GM18951 (cell line): ENCODE measurements at regions not wholly inside any gene's neighbourhood (a gene's known extent, or its start where the extent isn't known, plus 50 kb on each side); places are given as distances from the start of the nearest gene placed in this dataset.
"Not testable (repeated sequence)": the region's sequence is repeated elsewhere in the genome, so short reads cannot be mapped to it uniquely, and the experiment has no call there.

ENCODE experiments used
- POLR2A ChIP-seq: IDR thresholded peaks from 4 replicates; pipeline ENCODE4 v1.6.1; 2011; ENCODE audit warnings: mild to moderate bottlenecking; ENCODE audit not compliant: insufficient read length, insufficient read depth; ENCODE audit errors: extremely low read depth
- in situ Hi-C: fragments of 300-500 bp; cut with MboI; formaldehyde crosslinking; loops from one replicate; pipeline ENCODE4 v1.12.0; 2022; ENCODE audit warnings: low sequenced_read_pairs, mixed read lengths, inconsistent platforms; ENCODE audit not compliant: unreplicated experiment

DNA sequence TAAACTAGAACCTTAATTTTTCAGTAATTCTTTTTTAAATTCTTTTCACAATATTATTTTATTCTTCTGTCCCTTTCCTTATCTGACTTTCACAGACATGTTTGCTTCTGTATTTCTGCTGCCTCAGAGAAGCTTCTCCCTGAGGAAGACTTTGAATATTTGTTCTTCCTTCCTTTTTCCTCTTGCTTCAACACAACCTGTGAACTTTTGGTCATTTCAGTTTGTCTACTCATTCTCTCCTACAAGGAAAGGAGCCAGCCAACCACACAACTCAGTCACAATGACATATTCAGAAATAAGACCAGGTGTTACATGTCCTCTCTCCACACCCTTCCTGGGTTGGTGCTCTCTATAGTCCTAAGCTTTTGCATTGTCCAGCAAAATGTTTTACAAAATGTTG lies 310.4 kb downstream of the TFAP2B start:
- no peak for TF ChIP-seq POLR2A
- in situ Hi-C loops = no loop called here

DNA sequence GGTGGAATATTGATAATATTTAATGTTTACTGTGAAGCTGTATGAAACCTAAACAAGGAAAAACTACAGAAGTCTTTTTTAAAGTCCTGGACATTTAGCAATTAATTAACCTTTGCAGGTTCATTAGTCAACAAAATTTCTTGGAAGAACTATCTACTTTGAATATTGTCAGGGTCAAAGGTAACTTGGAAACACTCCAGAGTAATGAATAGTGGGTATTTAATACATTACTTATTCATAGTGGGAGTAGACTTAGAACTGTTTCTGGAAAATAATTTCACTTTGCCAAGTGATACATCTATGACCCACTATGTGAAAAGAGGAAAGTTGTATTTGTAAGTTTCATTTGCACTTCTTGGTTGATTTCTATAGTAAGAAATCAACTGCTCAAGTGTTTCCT lies 319.1 kb downstream of the TFAP2B start:
- in situ Hi-C loops = no loop called here
- TF ChIP-seq POLR2A = no peak

DNA sequence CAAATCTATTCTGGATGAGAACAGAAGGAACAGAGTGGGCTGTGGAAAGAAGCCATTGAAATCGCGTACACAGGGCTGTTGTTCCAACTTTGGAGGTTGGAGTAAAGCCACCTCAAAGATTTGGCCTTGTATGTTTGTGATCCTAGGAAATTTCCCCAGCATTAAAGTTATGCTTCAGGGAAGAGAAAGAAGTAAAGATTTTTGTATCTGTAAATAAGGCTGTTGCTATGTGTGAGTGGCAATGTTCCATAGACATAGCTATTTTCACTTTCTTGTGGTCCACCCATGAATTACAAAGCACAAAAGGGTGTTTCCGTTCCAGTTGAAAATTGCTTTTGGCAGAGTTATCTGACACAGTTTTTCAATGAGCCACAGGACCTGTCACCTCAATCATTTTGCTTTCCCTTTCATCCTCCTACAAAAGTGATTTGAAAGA lies 321.3 kb downstream of the TFAP2B start:
- in situ Hi-C loops = no loop called here
- TF ChIP-seq POLR2A = no peak

DNA sequence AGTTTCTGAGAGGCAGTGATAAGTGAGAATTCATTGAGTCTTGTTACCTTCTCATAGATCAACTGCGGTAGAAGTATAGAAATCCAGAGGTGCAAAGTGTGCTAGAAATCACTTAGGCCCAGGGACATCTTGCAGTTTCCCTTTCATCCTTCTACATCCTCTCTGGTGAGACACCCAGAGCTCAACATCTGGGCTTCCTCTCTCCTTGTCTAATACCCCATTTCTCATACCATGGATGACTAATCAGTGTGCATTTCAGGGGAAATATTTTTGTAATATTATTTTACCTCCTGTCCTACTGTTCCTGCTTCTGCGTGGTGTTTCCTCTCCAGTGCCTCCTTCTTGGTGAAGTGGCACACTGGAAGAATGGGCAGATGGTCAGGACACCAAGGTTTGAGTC lies 322.4 kb downstream of the TFAP2B start:
- in situ Hi-C loops = no loop called here
- no peak for TF ChIP-seq POLR2A

DNA sequence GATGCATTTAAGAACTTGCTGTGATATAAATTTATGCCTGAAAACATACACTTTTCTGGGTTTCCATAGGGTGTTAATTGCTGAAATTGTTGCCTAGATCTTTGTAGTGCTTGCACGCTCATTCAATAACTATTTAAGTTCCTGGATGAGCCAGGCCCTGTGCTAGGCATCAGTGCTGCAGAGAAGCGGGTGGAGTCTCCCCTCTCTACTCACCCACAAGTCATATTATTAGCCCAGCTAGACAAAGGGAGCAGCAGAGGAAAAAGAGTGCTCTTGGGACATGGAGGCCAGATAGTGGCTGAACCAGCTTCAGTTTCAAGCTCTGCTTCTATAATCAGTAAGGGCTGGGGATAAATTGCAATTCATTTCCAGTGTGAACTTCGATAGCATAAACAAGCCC lies 329.1 kb downstream of the TFAP2B start:
- in situ Hi-C loops = no loop called here
- no peak for TF ChIP-seq POLR2A

DNA sequence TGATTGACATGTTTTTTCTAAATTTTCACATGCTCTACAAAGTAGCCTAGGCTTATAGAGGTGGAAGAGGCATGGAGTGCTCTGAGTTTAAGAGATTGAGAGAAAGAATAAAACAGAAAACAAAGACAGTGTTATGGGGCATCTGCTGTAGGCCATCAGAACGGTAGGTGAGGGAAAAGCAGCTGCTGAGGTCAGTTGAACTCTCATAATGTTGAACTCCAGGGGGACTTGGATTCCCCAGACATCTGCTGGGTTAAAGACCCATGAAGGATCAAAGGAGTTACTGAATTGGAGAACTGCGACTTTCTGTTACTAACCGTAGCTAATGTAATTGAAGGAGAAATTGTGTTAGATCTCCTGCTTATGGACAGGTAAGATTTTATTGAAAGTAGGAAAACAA lies 333.9 kb downstream of the TFAP2B start:
- in situ Hi-C loops = no loop called here
- no peak for TF ChIP-seq POLR2A

DNA sequence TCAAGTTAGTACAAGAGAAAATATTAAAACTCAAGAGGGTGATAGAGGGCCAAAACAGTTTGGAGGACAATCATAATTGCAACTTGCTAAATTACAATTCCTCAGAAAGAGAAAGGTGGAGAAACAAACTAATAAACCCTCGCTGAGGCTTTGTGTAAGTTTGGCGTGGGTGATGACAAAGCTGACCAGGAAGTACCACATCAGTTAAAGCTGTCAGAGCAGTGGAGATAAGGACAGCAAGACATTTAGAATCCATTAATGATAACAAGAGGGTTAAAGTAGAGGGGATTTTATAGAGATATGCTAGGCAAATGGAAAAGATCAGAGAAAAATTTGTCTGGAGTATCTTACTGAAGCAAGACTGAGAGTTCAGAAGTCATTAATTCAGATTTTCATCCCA lies 334.4 kb downstream of the TFAP2B start:
- no peak for TF ChIP-seq POLR2A
- in situ Hi-C loops = no loop called here

DNA sequence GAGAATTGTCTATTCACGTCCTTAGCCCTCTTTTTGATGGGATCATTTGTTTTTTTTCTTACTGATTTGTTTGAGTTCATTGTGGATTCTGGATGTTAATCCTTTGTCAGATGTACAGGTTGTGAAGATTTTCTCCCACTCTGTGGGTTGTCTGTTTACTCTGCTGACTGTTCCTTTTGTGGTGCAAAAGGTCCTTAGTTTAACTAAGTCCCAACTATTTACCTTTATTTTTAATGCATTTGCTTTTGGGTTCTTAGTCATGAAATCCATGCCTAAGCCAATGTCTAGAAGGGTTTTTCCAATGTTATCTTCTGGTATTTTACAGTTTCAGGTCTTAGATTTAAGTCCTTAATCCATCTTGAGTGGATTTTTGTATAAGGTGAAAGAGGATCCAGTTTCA lies 336.3 kb downstream of the TFAP2B start:
- in situ Hi-C loops = not testable (repeated sequence)

DNA sequence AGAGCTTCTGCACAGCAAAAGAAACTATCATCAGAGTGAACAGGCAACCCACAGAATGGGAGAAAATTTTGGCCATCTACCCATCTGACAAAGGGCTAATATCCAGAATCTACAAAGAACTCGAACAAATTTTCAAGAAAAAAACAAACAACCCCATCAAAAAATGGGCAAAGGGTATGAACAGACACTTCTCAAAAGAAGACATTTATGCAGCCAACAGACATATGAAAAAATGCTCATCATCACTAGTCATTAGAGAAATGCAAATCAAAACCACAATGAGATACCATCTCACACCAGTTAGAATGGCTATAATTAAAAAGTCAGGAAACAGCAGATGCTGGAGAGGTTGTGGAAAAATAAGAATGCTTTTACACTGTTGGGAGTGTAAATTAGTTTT lies 340.6 kb downstream of the TFAP2B start:
- in situ Hi-C loops = not testable (repeated sequence)

DNA sequence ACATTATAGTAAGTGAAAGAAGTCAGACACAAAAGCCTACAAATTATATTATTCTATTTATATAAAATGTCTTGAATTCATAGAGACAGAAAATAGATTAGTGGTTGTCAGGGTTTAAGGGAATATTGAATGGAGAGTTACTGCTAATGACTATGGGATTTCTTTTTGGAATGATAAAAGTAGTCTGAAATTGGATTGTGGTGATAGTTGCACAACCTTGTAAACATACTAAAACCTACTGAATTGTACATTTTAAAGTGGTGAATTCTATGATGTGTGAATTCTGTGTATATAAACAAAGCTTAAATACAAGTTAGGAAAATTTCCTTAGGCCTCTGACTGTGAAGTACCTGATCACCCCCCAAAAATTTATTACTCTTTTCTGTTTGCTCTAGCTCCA lies 343.1 kb downstream of the TFAP2B start:
- no peak for TF ChIP-seq POLR2A
- in situ Hi-C loops = no loop called here

DNA sequence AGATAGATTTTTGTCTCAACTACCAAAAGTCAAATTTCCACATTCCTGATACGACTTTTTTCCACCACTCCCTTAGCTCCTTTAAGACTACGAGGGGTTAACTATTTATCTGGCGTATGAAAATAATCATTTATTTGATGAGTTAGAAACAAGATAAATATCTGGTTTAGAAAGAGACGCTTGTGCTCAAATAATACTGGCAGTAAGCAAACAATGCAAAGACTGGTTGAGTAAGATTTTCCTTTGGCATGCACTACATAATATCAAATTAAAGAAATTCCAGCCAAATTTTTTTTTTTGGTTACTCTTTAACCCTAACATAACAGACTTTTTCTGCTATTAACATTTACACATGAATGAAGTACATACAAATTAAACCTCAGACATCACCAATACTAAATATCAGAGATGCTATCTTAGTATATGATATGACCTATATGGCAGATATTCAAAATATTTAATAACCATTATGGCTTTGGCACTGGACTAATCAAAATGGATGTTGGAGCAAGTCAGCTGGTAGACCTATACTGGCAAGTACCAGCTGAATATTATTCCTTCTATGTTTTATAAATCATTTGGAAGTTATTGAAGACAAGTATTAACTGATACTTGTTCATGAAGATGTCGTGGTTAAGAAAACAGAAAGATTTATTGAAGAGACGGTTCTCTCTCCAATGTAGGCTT lies 345.3 kb downstream of the TFAP2B start:
- no peak for TF ChIP-seq POLR2A
- in situ Hi-C loops = no loop called here

DNA sequence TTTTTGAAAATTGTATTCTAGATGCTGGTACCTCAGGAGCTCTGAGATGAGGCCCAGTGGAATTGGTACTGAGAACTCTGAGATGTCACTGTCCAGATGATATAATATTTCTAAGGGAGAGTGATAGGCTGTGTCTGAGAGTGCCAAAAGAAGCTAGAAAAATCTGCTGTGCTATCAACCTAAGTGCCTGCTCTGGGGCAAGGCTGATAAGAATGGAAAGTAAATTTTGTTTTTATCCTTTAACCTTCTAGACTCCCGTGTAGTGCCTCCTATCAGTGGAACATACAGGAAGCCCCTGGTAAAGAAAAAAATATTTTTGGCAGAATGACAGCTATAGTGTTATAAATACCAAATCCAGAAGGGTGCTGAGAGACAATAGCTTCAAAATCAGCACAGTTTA lies 348.2 kb downstream of the TFAP2B start:
- no peak for TF ChIP-seq POLR2A

DNA sequence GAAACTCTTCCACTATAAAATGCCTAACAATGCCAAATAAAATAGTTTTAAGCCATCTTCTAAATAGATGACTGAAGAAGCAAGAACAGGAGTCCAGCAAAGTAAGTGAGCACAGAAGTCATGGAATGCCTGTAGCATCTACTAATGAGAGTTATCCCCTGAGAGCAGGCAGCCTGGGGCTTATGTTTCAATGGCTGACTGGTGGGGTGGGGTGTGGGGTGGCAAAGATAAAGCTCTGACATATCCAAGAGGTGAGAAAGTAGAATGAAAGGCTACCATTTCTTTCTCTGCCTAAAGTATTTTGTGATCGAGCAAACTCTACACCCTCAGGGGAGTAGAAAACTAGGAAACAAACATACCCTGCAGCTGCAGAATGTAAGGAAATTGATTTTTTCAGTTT lies 348.8 kb downstream of the TFAP2B start:
- in situ Hi-C loops = no loop called here

More for the DNA sequence above, 348.2 kb downstream of the TFAP2B start:
- in situ Hi-C loops = no loop called here

DNA sequence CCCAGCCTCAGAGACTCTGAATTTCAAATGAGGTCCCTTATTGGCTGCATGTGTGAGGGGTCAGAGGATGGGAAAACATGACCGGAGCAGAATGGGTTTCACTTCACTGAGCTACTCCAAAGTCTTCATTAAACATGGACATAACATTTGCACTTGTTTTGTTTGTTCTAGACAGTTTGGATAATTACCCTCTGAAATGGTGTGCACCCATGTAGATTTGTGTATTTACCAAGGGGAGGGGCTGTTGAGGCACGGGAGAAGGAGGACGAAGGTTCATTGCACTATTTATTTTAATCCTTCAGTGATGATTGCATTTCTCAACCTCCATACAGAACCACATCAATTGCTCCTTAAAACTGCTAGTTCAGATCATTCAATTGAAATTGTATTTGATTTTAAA lies 364.2 kb downstream of the TFAP2B start:
- TF ChIP-seq POLR2A = no peak
- in situ Hi-C loops = no loop called here

More for the DNA sequence above, 348.8 kb downstream of the TFAP2B start:
- TF ChIP-seq POLR2A = no peak

DNA sequence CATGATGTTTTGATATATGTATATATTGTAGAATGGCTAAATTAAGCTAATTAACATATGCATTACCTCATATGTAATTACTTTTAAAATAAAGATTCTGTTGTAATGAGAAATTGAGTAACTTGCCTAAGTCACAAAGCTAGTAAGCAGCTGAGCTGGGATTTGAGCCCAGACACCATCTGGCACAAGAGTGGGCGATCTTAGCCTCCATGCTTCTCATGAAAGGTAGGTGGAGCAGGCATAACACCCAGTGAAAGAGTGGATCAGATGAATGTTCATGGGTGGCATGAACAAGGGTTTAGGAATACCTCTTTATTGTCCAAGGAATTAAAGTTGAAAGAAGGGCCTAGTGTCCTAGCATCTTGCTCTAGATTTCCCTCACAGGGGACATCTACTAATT lies 365.4 kb downstream of the TFAP2B start:
- in situ Hi-C loops = no loop called here
- TF ChIP-seq POLR2A = no peak

DNA sequence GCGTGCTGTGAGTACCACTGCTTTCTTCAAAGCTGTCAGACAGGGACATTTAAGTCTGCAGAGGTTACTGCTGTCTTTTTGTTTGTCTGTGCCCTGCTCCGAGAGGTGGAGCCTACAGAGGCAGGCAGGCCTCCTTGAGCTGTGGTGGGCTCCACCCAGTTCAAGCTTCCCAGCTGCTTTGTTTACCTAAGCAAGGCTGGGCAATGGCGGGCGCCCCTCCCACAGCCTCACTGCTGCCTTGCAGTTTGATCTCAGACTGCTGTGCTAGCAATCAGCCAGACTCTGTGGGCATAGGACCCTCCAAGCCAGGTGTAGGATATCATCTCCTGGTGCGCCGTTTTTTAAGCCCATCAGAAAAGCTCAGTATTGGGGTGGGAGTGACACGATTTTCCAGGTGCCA lies 374.5 kb downstream of the TFAP2B start:
- in situ Hi-C loops = not testable (repeated sequence)
